H1 (cell line): ENCODE measurements at regions not wholly inside any gene's neighbourhood (a gene's known extent, or its start where the extent isn't known, plus 50 kb on each side); places are given as distances from the start of the nearest gene placed in this dataset.

Source experiments
- CTCF ChIA-PET: fragments of 300-600 bp; sonication (Branson Sonifier 250); formaldehyde crosslinking; loops from one replicate; lab custom pipeline; 2021; ENCODE audit not compliant: partially characterized antibody; lab: Charles Lee
- POLR2A ChIA-PET: fragments of 300-600 bp; sonication (Branson Sonifier 250); formaldehyde crosslinking; loops from one replicate; lab custom pipeline; 2021; ENCODE audit warnings: inconsistent platforms; ENCODE audit not compliant: partially characterized antibody; lab: Charles Lee
- DNase-seq, 2 experiments: peaks; one replicate each; pipeline versions ENCODE4 v3.0.0 to v3.0.0-alpha.2; 2010 to 2022; ENCODE audit warnings: low spot score in 2 of 2, low read depth in 1 of 2, mixed read lengths in 1 of 2
- FAIRE-seq: peaks from 2 replicates; lab custom pipeline; 2011; peaks lifted over from hg19 to GRCh38; lab: Jason Lieb, UNC
- H2AFZ ChIP-seq: 2 replicates; pipeline ENCODE4 v1.8.1; 2012; ENCODE audit warnings: low read length, inconsistent platforms
- H2AK5ac ChIP-seq: 2 replicates; pipeline ENCODE4 v1.6.1; 2013; ENCODE audit warnings: low read depth, low read length
- H2BK120ac ChIP-seq: replicated peaks from 2 replicates; pipeline ENCODE3; 2013; ENCODE audit warnings: low read depth, low read length, inconsistent platforms
- H2BK12ac ChIP-seq: 2 replicates; pipeline ENCODE4 v1.6.1; 2013; ENCODE audit warnings: low read depth, low read length
- H2BK15ac ChIP-seq: 2 replicates; pipeline ENCODE4 v1.6.1; 2013; ENCODE audit warnings: low read length
- H2BK20ac ChIP-seq: 2 replicates; pipeline ENCODE4 v1.6.1; 2013; ENCODE audit warnings: low read length
- H2BK5ac ChIP-seq: 2 replicates; pipeline ENCODE4 v1.6.1; 2013; ENCODE audit warnings: low read depth, low read length
- H3K14ac ChIP-seq: 2 replicates; pipeline ENCODE4 v1.6.1; 2013; ENCODE audit warnings: inconsistent platforms; ENCODE audit not compliant: insufficient read length
- H3K18ac ChIP-seq: 2 replicates; pipeline ENCODE4 v1.6.1; 2013; ENCODE audit warnings: low read length; ENCODE audit errors: extremely low read depth
- H3K23ac ChIP-seq: 2 replicates; pipeline ENCODE4 v1.6.1; 2013; ENCODE audit warnings: inconsistent platforms; ENCODE audit not compliant: insufficient read length
- H3K23me2 ChIP-seq: 2 replicates; pipeline ENCODE4 v1.6.1; 2013; ENCODE audit warnings: low read depth, low read length
- H3K27ac ChIP-seq: 2 replicates; pipeline ENCODE4 v1.6.1; 2011; ENCODE audit warnings: low read depth, low read length, inconsistent platforms
- H3K27me3 ChIP-seq, 4 experiments: replicated peaks in 1 of 4; 1 replicate in 1 of 4; 2 replicates in 3 of 4; pipeline versions ENCODE4 v1.6.1 to v1.8.1; 2011 to 2013; ENCODE audit warnings: low read length in 3 of 4, mild to moderate bottlenecking in 3 of 4, inconsistent platforms in 2 of 4, mixed read lengths in 2 of 4, moderate library complexity in 1 of 4; ENCODE audit not compliant: control insufficient read depth in 3 of 4, insufficient read depth in 3 of 4; ENCODE audit errors: extremely low read depth in 1 of 4
- H3K36me3 ChIP-seq, 4 experiments: 2 replicates each; pipeline versions ENCODE4 v1.6.1 to v1.8.1; 2011 to 2013; ENCODE audit warnings: mild to moderate bottlenecking in 4 of 4, low read length in 3 of 4, moderate library complexity in 2 of 4, control low read depth in 1 of 4, inconsistent platforms in 1 of 4; ENCODE audit not compliant: insufficient read depth in 4 of 4, control insufficient read depth in 2 of 4
- H3K4ac ChIP-seq: replicated peaks from 2 replicates; pipeline ENCODE3; 2013; ENCODE audit warnings: low read length, low read depth, mixed read lengths, inconsistent platforms; ENCODE audit not compliant: insufficient read length
- H3K4me1 ChIP-seq, 4 experiments: replicated peaks in 1 of 4; 1 replicate in 1 of 4; 2 replicates in 3 of 4; pipeline versions ENCODE4 v1.6.1 to v1.8.1; 2011 to 2013; ENCODE audit warnings: low read length in 3 of 4, inconsistent platforms in 2 of 4, mixed read lengths in 1 of 4; ENCODE audit not compliant: insufficient read depth in 4 of 4, control insufficient read depth in 3 of 4
- H3K4me2 ChIP-seq, 2 experiments: 2 replicates each; pipeline versions ENCODE4 v1.6.1 to v1.8.1; 2011 to 2013; ENCODE audit warnings: low read depth in 2 of 2, low read length in 2 of 2, control low read depth in 1 of 2, inconsistent platforms in 1 of 2, mild to moderate bottlenecking in 1 of 2; ENCODE audit not compliant: insufficient read depth in 1 of 2
- H3K4me3 ChIP-seq, 4 experiments: fragments of 200-600, 300-600 bp in 1 of 4; sonication (generic), shearing (Covaris generic), sonication (Bioruptor Twin) in 1 of 4; 2 replicates each; pipeline versions ENCODE4 v1.5.1 to v1.8.1; 2011 to 2016; ENCODE audit warnings: low read length in 4 of 4, low read depth in 3 of 4, control low read depth in 2 of 4, inconsistent platforms in 2 of 4, mild to moderate bottlenecking in 2 of 4, mixed read lengths in 1 of 4, moderate library complexity in 1 of 4; ENCODE audit not compliant: insufficient read depth in 2 of 4; ENCODE audit errors: extremely low read depth in 1 of 4
- H3K56ac ChIP-seq: replicated peaks from 2 replicates; pipeline ENCODE3; 2013; ENCODE audit warnings: low read depth, mild to moderate bottlenecking, mixed read lengths, low read length, inconsistent platforms; ENCODE audit not compliant: insufficient read length
- H3K79me1 ChIP-seq: 2 replicates; pipeline ENCODE4 v1.6.1; 2013; ENCODE audit warnings: low read depth, low read length, control low read depth
- H3K79me2 ChIP-seq, 2 experiments: 2 replicates each; pipeline versions ENCODE4 v1.6.1 to v1.8.1; 2012 to 2013; ENCODE audit warnings: low read length in 2 of 2, mild to moderate bottlenecking in 2 of 2, inconsistent platforms in 1 of 2; ENCODE audit not compliant: insufficient read depth in 2 of 2, control insufficient read depth in 1 of 2
- H3K9ac ChIP-seq, 4 experiments: replicated peaks in 1 of 4; 1 replicate in 1 of 4; 2 replicates in 3 of 4; pipeline versions ENCODE4 v1.6.1 to v1.8.1; 2011 to 2013; ENCODE audit warnings: low read depth in 3 of 4, low read length in 3 of 4, control low read depth in 2 of 4, mild to moderate bottlenecking in 2 of 4, moderate library complexity in 2 of 4, inconsistent platforms in 1 of 4; ENCODE audit errors: extremely low read depth in 1 of 4
- H3K9me3 ChIP-seq, 2 experiments: 2 replicates each; pipeline versions ENCODE4 v1.6.1 to v1.8.1; 2012 to 2013; ENCODE audit warnings: mild to moderate bottlenecking in 2 of 2, moderate library complexity in 2 of 2, control low read depth in 1 of 2, inconsistent platforms in 1 of 2, low read depth in 1 of 2, low read length in 1 of 2, mixed read lengths in 1 of 2; ENCODE audit not compliant: insufficient read depth in 2 of 2
- H4K20me1 ChIP-seq, 2 experiments: replicated peaks in 1 of 2; 2 replicates each; pipeline versions ENCODE3 to v1.8.1; 2011 to 2013; ENCODE audit warnings: inconsistent platforms in 2 of 2, low read length in 2 of 2, mild to moderate bottlenecking in 1 of 2; ENCODE audit not compliant: insufficient read depth in 2 of 2, control insufficient read depth in 1 of 2
- H4K5ac ChIP-seq: 2 replicates; pipeline ENCODE4 v1.6.1; 2013; ENCODE audit warnings: low read length, low read depth, mixed read lengths, inconsistent platforms; ENCODE audit not compliant: insufficient read length
- H4K8ac ChIP-seq: 2 replicates; pipeline ENCODE4 v1.8.0; 2013; ENCODE audit warnings: mild to moderate bottlenecking, moderate library complexity, low read length, inconsistent platforms; ENCODE audit not compliant: insufficient read depth; ENCODE audit errors: extremely low read depth
- H4K91ac ChIP-seq: replicated peaks from 2 replicates; pipeline ENCODE3; 2013; ENCODE audit warnings: low read length, mixed read lengths, inconsistent platforms; ENCODE audit not compliant: insufficient read length
- BCL11A ChIP-seq, 2 experiments: IDR thresholded peaks; one replicate each; pipeline ENCODE4 v1.6.1; 2011; ENCODE audit warnings: low read depth in 2 of 2, low read length in 2 of 2, mild to moderate bottlenecking in 2 of 2
- CBX5 ChIP-seq: fragments of 300-800, 300-1000 bp; sonication (generic); IDR thresholded peaks from 2 replicates; pipeline ENCODE4 v1.7.1; 2016; ENCODE audit warnings: antibody characterized with exemption, low read length, low read depth
- CREB1 ChIP-seq: IDR thresholded peaks from 2 replicates; pipeline ENCODE4 v1.6.1; 2012; ENCODE audit warnings: inconsistent platforms
- EZH2 ChIP-seq: fragments of 200-600 bp; sonication (generic); IDR thresholded peaks from 2 replicates; pipeline ENCODE4 v1.7.1; 2012; ENCODE audit warnings: low read depth, mild to moderate bottlenecking, moderate library complexity, low read length, inconsistent platforms; ENCODE audit not compliant: severe bottlenecking
- MAFK ChIP-seq: IDR thresholded peaks from 2 replicates; pipeline ENCODE4 v1.6.1; 2012; ENCODE audit warnings: low read depth, mild to moderate bottlenecking, improper control_type of control experiment, low read length
- NANOG ChIP-seq: IDR thresholded peaks from 2 replicates; pipeline ENCODE4 v1.6.1; 2011; ENCODE audit warnings: low read length, low read depth, mild to moderate bottlenecking, inconsistent platforms; ENCODE audit not compliant: insufficient read depth, poor library complexity, severe bottlenecking
- RAD21 ChIP-seq, 2 experiments: IDR thresholded peaks in 1 of 2; conservative IDR thresholded peaks in 1 of 2; 2 replicates each; pipeline ENCODE4 v1.6.1; 2011; ENCODE audit warnings: low read depth in 2 of 2, low read length in 2 of 2, improper control_type of control experiment in 1 of 2, inconsistent platforms in 1 of 2, mild to moderate bottlenecking in 1 of 2, moderate library complexity in 1 of 2
- SIN3A ChIP-seq, 2 experiments: IDR thresholded peaks in 1 of 2; conservative IDR thresholded peaks in 1 of 2; 2 replicates each; pipeline ENCODE4 v1.6.1; 2011 to 2012; ENCODE audit warnings: low read length in 2 of 2, improper control_type of control experiment in 1 of 2, low read depth in 1 of 2, mild to moderate bottlenecking in 1 of 2
- SIX5 ChIP-seq: IDR thresholded peaks from 2 replicates; pipeline ENCODE4 v1.6.1; 2011; ENCODE audit warnings: mild to moderate bottlenecking, low read depth, low read length
- SP1 ChIP-seq: IDR thresholded peaks from 2 replicates; pipeline ENCODE4 v1.6.1; 2011; ENCODE audit warnings: low read depth, low read length
- SUZ12 ChIP-seq: fragments of 200-600 bp; sonication (generic); IDR thresholded peaks from 2 replicates; pipeline ENCODE4 v1.6.1; 2012; ENCODE audit warnings: mild to moderate bottlenecking, inconsistent platforms, low read length, moderate library complexity, mixed read lengths
- WGBS, 2 experiments: shearing (Covaris generic) in 1 of 2; methylation state at CpG; one replicate each; pipeline versions ENCODE4 v1.1.6 to v1.1.7; 2013 to 2015; ENCODE audit warnings: low lambda C conversion rate in 2 of 2, mixed read lengths in 2 of 2, inconsistent platforms in 1 of 2, low coverage in 1 of 2, missing lambda C conversion rate in 1 of 2; ENCODE audit not compliant: insufficient replicate concordance in 2 of 2, insufficient coverage in 1 of 2, insufficient read length in 1 of 2; ENCODE audit errors: extremely low coverage in 1 of 2, missing lambda C conversion rate in 1 of 2; 5-methylcytosine and 5-hydroxymethylcytosine counted together
- TF ChIP-seq, protein P1 (sequence below), 3 experiments: IDR thresholded peaks; 1 replicate in 2 of 3; 2 replicates in 1 of 3; pipeline versions ENCODE4 v1.5.1 to v1.6.1; 2011; ENCODE audit warnings: low read length in 3 of 3, mild to moderate bottlenecking in 3 of 3, inconsistent platforms in 2 of 3, low read depth in 1 of 3, moderate library complexity in 1 of 3; ENCODE audit not compliant: insufficient read depth in 1 of 3; ENCODE audit errors: control extremely low read depth in 1 of 3

DNA sequence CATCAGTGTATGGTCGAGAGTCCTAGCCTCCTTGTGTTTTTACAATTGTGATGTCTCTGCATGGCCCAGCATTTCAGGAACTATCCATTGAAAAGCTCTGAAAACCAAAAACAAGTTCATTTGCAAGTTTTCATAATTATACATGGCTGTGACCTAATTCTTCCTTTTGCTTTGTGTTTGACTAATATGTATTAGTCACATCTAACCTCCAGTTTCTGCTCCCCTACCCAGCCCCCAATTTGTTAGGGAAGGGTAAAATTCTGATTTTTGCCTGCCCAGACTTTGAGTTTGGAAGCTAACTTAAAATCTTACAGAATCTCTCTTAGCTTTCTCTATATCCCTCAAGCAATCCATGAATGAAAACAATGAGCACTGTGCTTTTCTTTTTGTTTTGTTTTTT is 128.2 kb upstream of the SEMA6A start:
- peaks cover 0 to 6% (median 3%) of the 10 kb centered on the region in 4 experiments; a peak in 5 of 7 replicates for H3K4me1 ChIP-seq
- 93% methylated on average over 1 of the region's 1 CpG; no CpG with 5 or more reads in 1 of the 2 experiments for WGBS, 2 experiments
- H3K36me3 ChIP-seq, result no peaks in the 10 kb centered on the region
- ChIA-PET CTCF (interaction anchor here (0.7 to 1.2 kb wide), 2 partner anchors 127 to 316 kb away, joined by 3 read pairs; no protein-coding TSS in a partner anchor), POLR2A (no interaction called here)
- H4K20me1 ChIP-seq, result no peaks in the 10 kb centered on the region
- no peak overlapping the region for H2BK15ac ChIP-seq
- no peaks in the 10 kb centered on the region for H3K9me3 ChIP-seq
- H2BK120ac ChIP-seq, result peak overlapping the region; percentile 72
- H3K23ac ChIP-seq, result no peak overlapping the region
- no peak overlapping the region for H4K5ac ChIP-seq
- H3K56ac ChIP-seq, result no peak overlapping the region
- no peak overlapping the region for H3K4ac ChIP-seq
- H2BK5ac ChIP-seq, result peak overlapping the region; percentile 80; the same call in 1 of the 2 replicates
- no peak overlapping the region for H2AFZ ChIP-seq
- H4K8ac ChIP-seq, result no peak overlapping the region
- H3K79me1 ChIP-seq, result no peaks in the 10 kb centered on the region
- H3K9ac ChIP-seq, result no peak overlapping the region
- no peaks in the 10 kb centered on the region for H3K27me3 ChIP-seq
- H3K4me3 ChIP-seq, result no peak overlapping the region
- no peak overlapping the region for H3K4me2 ChIP-seq
- H3K18ac ChIP-seq, result no peak overlapping the region
- H2BK12ac ChIP-seq, result no peak overlapping the region
- H4K91ac ChIP-seq, result no peak overlapping the region
- no peaks in the 10 kb centered on the region for H3K23me2 ChIP-seq
- no peak for DNase-seq
- no peak overlapping the region for H3K14ac ChIP-seq
- no peak overlapping the region for H2BK20ac ChIP-seq
- H3K27ac ChIP-seq, result no peak overlapping the region
- no peaks in the 10 kb centered on the region for H3K79me2 ChIP-seq
- no peak overlapping the region for H2AK5ac ChIP-seq
- FAIRE-seq, result peak; percentile 55
- TF ChIP-seq, protein P1, sequence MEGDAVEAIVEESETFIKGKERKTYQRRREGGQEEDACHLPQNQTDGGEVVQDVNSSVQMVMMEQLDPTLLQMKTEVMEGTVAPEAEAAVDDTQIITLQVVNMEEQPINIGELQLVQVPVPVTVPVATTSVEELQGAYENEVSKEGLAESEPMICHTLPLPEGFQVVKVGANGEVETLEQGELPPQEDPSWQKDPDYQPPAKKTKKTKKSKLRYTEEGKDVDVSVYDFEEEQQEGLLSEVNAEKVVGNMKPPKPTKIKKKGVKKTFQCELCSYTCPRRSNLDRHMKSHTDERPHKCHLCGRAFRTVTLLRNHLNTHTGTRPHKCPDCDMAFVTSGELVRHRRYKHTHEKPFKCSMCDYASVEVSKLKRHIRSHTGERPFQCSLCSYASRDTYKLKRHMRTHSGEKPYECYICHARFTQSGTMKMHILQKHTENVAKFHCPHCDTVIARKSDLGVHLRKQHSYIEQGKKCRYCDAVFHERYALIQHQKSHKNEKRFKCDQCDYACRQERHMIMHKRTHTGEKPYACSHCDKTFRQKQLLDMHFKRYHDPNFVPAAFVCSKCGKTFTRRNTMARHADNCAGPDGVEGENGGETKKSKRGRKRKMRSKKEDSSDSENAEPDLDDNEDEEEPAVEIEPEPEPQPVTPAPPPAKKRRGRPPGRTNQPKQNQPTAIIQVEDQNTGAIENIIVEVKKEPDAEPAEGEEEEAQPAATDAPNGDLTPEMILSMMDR (IDR thresholded peaks at IDR 0.05; ENCODE audit: control extremely low read depth in 1 of 3, insufficient read depth in 1 of 3, low read depth in 1 of 3, low read length in 3 of 3), result no peak
- TF ChIP-seq RAD21 (IDR thresholded peaks at IDR 0.05 in 1 of 2, conservative IDR thresholded peaks at IDR 0.05 in 1 of 2; ENCODE audit: low read depth in 2 of 2, low read length in 2 of 2), result no peak
- no peak for TF ChIP-seq BCL11A (IDR thresholded peaks at IDR 0.05; ENCODE audit: low read depth in 2 of 2, low read length in 2 of 2)
- no peak for TF ChIP-seq MAFK
- no peak for TF ChIP-seq SIN3A (conservative IDR thresholded peaks at IDR 0.05 in 1 of 2, IDR thresholded peaks at IDR 0.05 in 1 of 2; ENCODE audit: low read depth in 1 of 2, low read length in 2 of 2)
- no peak for TF ChIP-seq SP1
- TF ChIP-seq EZH2, result no peak
- TF ChIP-seq CBX5, result no peak
- TF ChIP-seq SUZ12, result no peak
- no peak for TF ChIP-seq SIX5
- no peak for TF ChIP-seq CREB1
- no peak for TF ChIP-seq NANOG
